ENCODE measurements at regions not wholly inside any gene's neighbourhood (a gene's known extent, or its start where the extent isn't known, plus 50 kb on each side); places are given as distances from the start of the nearest gene placed in this dataset.

DNA sequence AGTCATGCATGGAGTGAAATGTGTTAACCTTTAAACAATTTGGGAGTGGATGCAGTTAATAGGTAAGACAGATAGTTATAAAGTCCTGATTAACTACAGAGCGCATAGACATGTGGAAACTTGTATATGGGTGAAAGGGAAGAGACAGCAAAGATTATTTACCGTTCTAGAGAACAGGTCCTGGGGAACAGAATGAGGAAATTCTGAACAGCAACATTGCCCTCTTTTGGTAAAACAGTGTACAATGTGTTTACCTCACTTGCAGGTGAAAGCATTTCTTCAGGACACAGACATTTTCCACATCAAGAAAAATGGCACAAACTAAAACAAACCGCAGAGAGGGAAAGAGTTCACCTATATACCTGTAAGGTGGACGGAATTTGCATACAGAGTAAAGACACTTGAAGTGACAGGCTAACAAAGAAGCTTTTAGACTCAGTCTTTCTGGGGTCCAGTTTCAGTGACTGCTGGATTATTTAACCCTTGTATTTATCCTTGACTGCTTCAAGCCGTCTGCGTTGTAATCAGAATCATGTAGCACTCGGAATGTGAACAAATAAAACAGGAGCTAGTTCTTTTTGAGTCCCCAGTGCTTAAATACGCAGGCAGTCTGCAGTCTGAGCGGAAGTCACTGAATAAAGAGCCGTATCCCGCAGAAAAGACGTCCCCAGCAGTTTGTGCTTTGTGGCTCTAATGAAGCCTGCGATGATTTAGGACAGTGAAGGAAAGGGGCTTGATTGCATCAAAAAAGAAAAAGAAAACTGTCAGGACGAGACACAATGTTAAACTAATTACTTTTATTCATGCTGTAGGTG lies 364.8 kb upstream of the GALNT5 start:
- peak; percentile 95 to 98 for ATAC-seq
- Histone ChIP-seq H3K4me2 (peak overlapping the region; percentile 82), H3K27ac (peak overlapping the region; percentile 38 to 54; a peak in 5 of 6 replicates), H3K9me3 (no peaks in the 10 kb centered on the region), H3K4me3 (peak overlapping the region; percentile 41), H3K4me1 (no peaks in the 10 kb centered on the region)
- 13% methylated on average over 14 of the region's 14 CpGs for WGBS (ENCODE audit: missing lambda C conversion rate)
- DNase-seq (ENCODE audit: low read depth in 1 of 2, low spot score in 1 of 2): peak; percentile 4 to 64
- ChIA-PET CTCF (interaction anchor here (0.7 to 1.0 kb wide), 8 partner anchors 11 to 1520 kb away, joined by 3 to 4 read pairs (median 3); no protein-coding TSS in a partner anchor), POLR2A (interaction anchor here (0.6 kb wide), 1 partner anchor 410 kb away, joined by 5 read pairs; no protein-coding TSS in a partner anchor)
- peak; percentile 49 for FAIRE-seq
- TF ChIP-seq CTCF (IDR thresholded peaks at IDR 0.05): peak; percentile 78
- TF ChIP-seq RCOR1 (IDR thresholded peaks at IDR 0.05; ENCODE audit: low read depth, low read length): no peak
- TF ChIP-seq SMC3 (IDR thresholded peaks at IDR 0.05): peak; percentile 79
- TF ChIP-seq RAD21 (conservative IDR thresholded peaks at IDR 0.05 in 1 of 2, IDR thresholded peaks at IDR 0.05 in 1 of 2): peak; percentile 77 to 83
- TF ChIP-seq KDM5A (IDR thresholded peaks at IDR 0.05): peak; percentile 18; the same call in 1 of the 2 replicates

DNA sequence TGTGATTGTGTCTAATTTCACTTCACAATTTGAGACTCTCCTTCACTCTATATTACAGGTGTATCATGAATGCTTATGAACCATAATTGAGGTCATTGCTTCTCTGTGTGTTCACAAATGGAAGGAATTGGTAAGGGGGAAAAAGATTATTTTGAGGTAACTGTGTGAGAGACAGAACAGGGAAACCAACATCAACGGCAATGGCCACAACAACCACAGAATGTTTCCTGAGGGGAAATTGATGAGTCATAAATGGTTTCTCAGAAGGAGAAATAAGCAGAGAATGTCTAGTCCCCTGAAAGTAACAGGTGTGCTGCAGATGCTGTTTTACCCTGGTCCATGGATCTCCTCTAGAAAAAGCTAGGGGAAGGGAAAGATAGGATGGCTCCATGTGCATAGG lies 361.2 kb upstream of the GALNT5 start:
- ChIA-PET POLR2A (no interaction called here), CTCF (interaction anchor here (0.7 kb wide), 1 partner anchor 96 kb away, joined by 3 read pairs; no protein-coding TSS in a partner anchor)
- no peak for DNase-seq (ENCODE audit: low read depth in 1 of 2, low spot score in 1 of 2)
- Histone ChIP-seq H3K9me3 (no peaks in the 10 kb centered on the region), H3K4me2 (no peak overlapping the region), H3K4me3 (no peak overlapping the region), H3K4me1 (no peaks in the 10 kb centered on the region), H3K27ac (no peak overlapping the region)
- FAIRE-seq: no peak
- WGBS (ENCODE audit: missing lambda C conversion rate): 32% methylated on average over 1 of the region's 1 CpG
- TF ChIP-seq, protein P1, sequence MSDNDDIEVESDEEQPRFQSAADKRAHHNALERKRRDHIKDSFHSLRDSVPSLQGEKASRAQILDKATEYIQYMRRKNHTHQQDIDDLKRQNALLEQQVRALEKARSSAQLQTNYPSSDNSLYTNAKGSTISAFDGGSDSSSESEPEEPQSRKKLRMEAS (IDR thresholded peaks at IDR 0.05): no peak
- TF ChIP-seq ZC3H11A (IDR thresholded peaks at IDR 0.05) (no peak), HOXB5 (CRISPR knock-in tag; IDR thresholded peaks at IDR 0.05) (no peak), POLR2A (IDR thresholded peaks at IDR 0.05; ENCODE audit: low read length) (no peak), EHF (CRISPR knock-in tag; IDR thresholded peaks at IDR 0.05) (no peak), HDAC2 (IDR thresholded peaks at IDR 0.05) (no peak), MYC (IDR thresholded peaks at IDR 0.05; ENCODE audit: borderline replicate concordance, low read length) (no peak), NR3C1 (IDR thresholded peaks at IDR 0.05) (no peak), HOXA7 (CRISPR knock-in tag; IDR thresholded peaks at IDR 0.05) (no peak), KDM5A (IDR thresholded peaks at IDR 0.05) (no peak), CEBPB (IDR thresholded peaks at IDR 0.05) (no peak), HEYL (CRISPR knock-in tag; IDR thresholded peaks at IDR 0.05) (no peak), SMC3 (IDR thresholded peaks at IDR 0.05) (no peak), MAZ (IDR thresholded peaks at IDR 0.05; ENCODE audit: borderline replicate concordance, low read depth, low read length) (no peak), RAD21 (conservative IDR thresholded peaks at IDR 0.05 in 1 of 2, IDR thresholded peaks at IDR 0.05 in 1 of 2) (no peak), RNF2 (IDR thresholded peaks at IDR 0.05; ENCODE audit: borderline replicate concordance, low read depth) (no peak), HOXB13 (CRISPR knock-in tag; IDR thresholded peaks at IDR 0.05; ENCODE audit: low read depth) (no peak), ZNF302 (CRISPR knock-in tag; IDR thresholded peaks at IDR 0.05) (no peak), EHMT2 (IDR thresholded peaks at IDR 0.05; ENCODE audit: low read depth) (no peak), NPAS2 (CRISPR knock-in tag; IDR thresholded peaks at IDR 0.05; ENCODE audit: borderline replicate concordance) (no peak)
- ATAC-seq: no peak

DNA sequence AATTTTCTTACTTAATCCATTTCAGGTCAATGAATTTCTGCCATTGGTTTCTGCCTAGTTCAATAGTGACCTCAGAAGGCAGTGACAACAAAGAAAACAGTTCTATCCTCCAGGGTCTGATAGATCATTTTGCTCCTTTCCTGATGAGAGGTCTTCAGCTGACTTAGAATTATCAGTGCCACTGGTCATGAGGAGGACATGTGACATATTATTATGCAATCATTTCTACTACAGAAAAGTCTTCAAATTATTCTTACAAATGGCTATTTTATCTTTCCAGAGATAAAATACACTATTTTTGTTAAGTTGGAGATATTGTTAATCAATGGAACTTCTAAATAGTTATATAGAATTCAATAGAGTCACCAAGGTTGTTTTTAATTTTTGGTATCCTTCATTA lies 360.0 kb upstream of the GALNT5 start:
- H3K4me1 ChIP-seq: no peaks in the 10 kb centered on the region
- DNase-seq (ENCODE audit: low read depth in 1 of 2, low spot score in 1 of 2) (no peak), ATAC-seq (no peak), FAIRE-seq (no peak)
- H3K4me2 ChIP-seq: no peak overlapping the region
- POLR2A ChIA-PET: no interaction called here
- CTCF ChIA-PET: interaction anchor here (1.3 kb wide), 1 partner anchor 296 kb away, joined by 3 read pairs; no protein-coding TSS in a partner anchor
- no peak overlapping the region for H3K27ac ChIP-seq
- no peaks in the 10 kb centered on the region for H3K9me3 ChIP-seq
- H3K4me3 ChIP-seq: no peak overlapping the region
- TF ChIP-seq FOXS1 (CRISPR knock-in tag; IDR thresholded peaks at IDR 0.05): no peak
- TF ChIP-seq, protein P2, sequence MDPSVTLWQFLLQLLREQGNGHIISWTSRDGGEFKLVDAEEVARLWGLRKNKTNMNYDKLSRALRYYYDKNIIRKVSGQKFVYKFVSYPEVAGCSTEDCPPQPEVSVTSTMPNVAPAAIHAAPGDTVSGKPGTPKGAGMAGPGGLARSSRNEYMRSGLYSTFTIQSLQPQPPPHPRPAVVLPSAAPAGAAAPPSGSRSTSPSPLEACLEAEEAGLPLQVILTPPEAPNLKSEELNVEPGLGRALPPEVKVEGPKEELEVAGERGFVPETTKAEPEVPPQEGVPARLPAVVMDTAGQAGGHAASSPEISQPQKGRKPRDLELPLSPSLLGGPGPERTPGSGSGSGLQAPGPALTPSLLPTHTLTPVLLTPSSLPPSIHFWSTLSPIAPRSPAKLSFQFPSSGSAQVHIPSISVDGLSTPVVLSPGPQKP (IDR thresholded peaks at IDR 0.05; ENCODE audit: low read depth, low read length): no peak
- no peak for TF ChIP-seq PHF8 (IDR thresholded peaks at IDR 0.05; ENCODE audit: borderline replicate concordance, low read depth)
- no peak for TF ChIP-seq MYC (IDR thresholded peaks at IDR 0.05; ENCODE audit: borderline replicate concordance, low read length)
- no peak for TF ChIP-seq SMC3 (IDR thresholded peaks at IDR 0.05)
- TF ChIP-seq HOXB13 (CRISPR knock-in tag; IDR thresholded peaks at IDR 0.05; ENCODE audit: low read depth): no peak
- TF ChIP-seq E2F6 (IDR thresholded peaks at IDR 0.05; ENCODE audit: borderline replicate concordance, low read depth): no peak
- no peak for TF ChIP-seq BHLHE40 (IDR thresholded peaks at IDR 0.05; ENCODE audit: low read depth, low read length)
- no peak for TF ChIP-seq ZFP36 (IDR thresholded peaks at IDR 0.05; ENCODE audit: borderline replicate concordance, partially characterized antibody)

All from A549 (cell line).